CD4-positive, CD25-positive, alpha-beta regulatory T cell (primary cell): ENCODE measurements at regions not wholly inside any gene's neighbourhood (a gene's known extent, or its start where the extent isn't known, plus 50 kb on each side); places are given as distances from the start of the nearest gene placed in this dataset.

Experiments used
- ATAC-seq, 2 donors: fragments of 150-1000 bp; cut with Tn5 transposase; one replicate each; pipeline ENCODE4 v1.10.0; 2021; ENCODE audit warnings: low read depth in 2 of 2, moderate number of reproducible peaks in 2 of 2, moderate library complexity in 1 of 2
- DNase-seq, 3 donors: peaks; one replicate each; pipeline versions ENCODE4 v3.0.0 to v3.0.0-alpha.2; 2012 to 2022; ENCODE audit warnings: mixed read lengths in 1 of 3
- H3K27ac ChIP-seq: one replicate; pipeline ENCODE4 v1.7.0; 2013; ENCODE audit warnings: mild to moderate bottlenecking, low read length; ENCODE audit not compliant: insufficient read depth, poor library complexity, severe bottlenecking
- H3K27me3 ChIP-seq: one replicate; pipeline ENCODE4 v1.7.0; 2013; ENCODE audit warnings: low read length; ENCODE audit not compliant: control insufficient read depth, insufficient read depth
- H3K36me3 ChIP-seq: one replicate; pipeline ENCODE4 v1.7.0; 2013; ENCODE audit warnings: mild to moderate bottlenecking, low read length, moderate library complexity; ENCODE audit not compliant: control insufficient read depth, insufficient read depth
- H3K4me1 ChIP-seq: 2 replicates; pipeline ENCODE4 v1.7.0; 2013; ENCODE audit warnings: mild to moderate bottlenecking, low read length; ENCODE audit not compliant: insufficient read depth, control insufficient read depth, poor library complexity, severe bottlenecking
- H3K4me3 ChIP-seq: one replicate; pipeline ENCODE4 v1.7.0; 2013; ENCODE audit warnings: low read depth, mild to moderate bottlenecking, low read length, moderate library complexity
- H3K9me3 ChIP-seq, 2 experiments: 1 replicate in 1 of 2; 2 replicates in 1 of 2; pipeline ENCODE4 v1.7.0; 2013; ENCODE audit warnings: low read length in 2 of 2, mild to moderate bottlenecking in 1 of 2, moderate library complexity in 1 of 2; ENCODE audit not compliant: control insufficient read depth in 2 of 2
- H3K27ac Mint-ChIP-seq, 3 donors: one replicate each; pipeline ENCODE4 v1.8.0; 2020 to 2022; ENCODE audit warnings: mild to moderate bottlenecking in 3 of 3, mixed read lengths in 3 of 3, moderate library complexity in 2 of 3
- H3K27me3 Mint-ChIP-seq: one replicate; pipeline ENCODE4 v1.8.0; 2022; ENCODE audit warnings: mild to moderate bottlenecking, mixed read lengths
- H3K36me3 Mint-ChIP-seq: one replicate; pipeline ENCODE4 v1.8.0; 2020; ENCODE audit warnings: mixed read lengths
- H3K4me1 Mint-ChIP-seq, 4 donors: one replicate each; pipeline ENCODE4 v1.8.0; 2020 to 2022; ENCODE audit warnings: mixed read lengths in 4 of 4, mild to moderate bottlenecking in 1 of 4
- H3K4me3 Mint-ChIP-seq, 4 donors: one replicate each; pipeline ENCODE4 v1.8.0; 2020 to 2022; ENCODE audit warnings: mild to moderate bottlenecking in 4 of 4, mixed read lengths in 4 of 4, moderate library complexity in 3 of 4
- H3K9me3 Mint-ChIP-seq, 7 donors: one replicate each; pipeline ENCODE4 v1.8.0; 2020 to 2022; ENCODE audit warnings: mixed read lengths in 7 of 7, mild to moderate bottlenecking in 3 of 7, moderate library complexity in 2 of 7

DNA sequence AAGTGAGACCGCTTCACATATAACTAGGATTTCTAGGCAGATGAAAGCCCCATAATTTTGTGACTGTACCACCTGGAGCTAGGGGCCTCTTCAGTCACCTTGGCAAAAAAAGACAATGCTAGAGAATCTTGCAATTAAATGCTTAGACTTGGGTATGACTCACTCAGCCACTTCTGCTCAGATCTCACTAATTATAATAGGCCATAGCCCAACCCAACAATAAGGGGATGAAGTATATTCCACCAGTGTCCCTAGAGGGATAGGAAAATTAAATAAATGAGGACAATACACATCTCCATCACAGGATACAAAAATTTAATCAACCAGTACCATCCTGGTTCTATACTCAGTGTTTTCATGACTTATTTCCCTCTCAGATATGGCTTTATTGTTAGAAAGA is 1079.9 kb upstream of the C9orf72 start:
- Histone ChIP-seq H3K4me1 (no peaks in the 10 kb centered on the region), H3K27me3 (no peaks in the 10 kb centered on the region), H3K9me3 (no peaks in the 10 kb centered on the region), H3K27ac (no peak overlapping the region), H3K36me3 (no peaks in the 10 kb centered on the region), H3K4me3 (no peak overlapping the region)
- Mint-ChIP-seq H3K36me3 (no peaks in the 10 kb centered on the region), H3K27me3 (no peaks in the 10 kb centered on the region), H3K27ac (no peak overlapping the region), H3K4me3 (no peak overlapping the region), H3K4me1 (no peaks in the 10 kb centered on the region), H3K9me3 (peaks cover 0 to 21% (median 4%) of the 10 kb centered on the region in 7 donors)
- DNase-seq (no peak), ATAC-seq (no peak)

DNA sequence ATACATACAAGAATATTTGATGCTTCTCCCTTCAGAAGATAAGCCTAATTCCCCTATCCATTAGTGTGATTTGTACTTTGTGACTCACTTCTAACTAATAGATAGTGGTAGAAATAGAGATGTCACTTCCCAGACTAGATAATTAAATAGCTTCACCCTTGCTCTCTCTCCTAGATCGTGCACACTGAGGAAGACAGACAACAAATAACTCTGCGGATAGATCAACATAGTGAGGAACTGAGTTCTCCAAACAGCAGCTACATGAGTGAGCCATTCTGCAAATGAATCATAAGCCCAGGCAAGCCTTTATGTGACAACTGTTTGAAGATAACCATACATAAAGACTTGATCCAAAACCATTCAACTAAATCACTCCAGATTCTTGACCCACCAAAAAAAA is 1083.4 kb upstream of the C9orf72 start:
- Mint-ChIP-seq H3K27me3 (no peaks in the 10 kb centered on the region), H3K4me1 (no peaks in the 10 kb centered on the region), H3K36me3 (no peaks in the 10 kb centered on the region), H3K4me3 (no peak overlapping the region), H3K9me3 (peaks cover 0 to 18% (median 4%) of the 10 kb centered on the region in 7 donors), H3K27ac (no peak overlapping the region)
- Histone ChIP-seq H3K36me3 (no peaks in the 10 kb centered on the region), H3K27me3 (no peaks in the 10 kb centered on the region), H3K27ac (no peak overlapping the region), H3K4me1 (no peaks in the 10 kb centered on the region), H3K4me3 (no peak overlapping the region), H3K9me3 (no peaks in the 10 kb centered on the region)
- DNase-seq (no peak), ATAC-seq (no peak)

DNA sequence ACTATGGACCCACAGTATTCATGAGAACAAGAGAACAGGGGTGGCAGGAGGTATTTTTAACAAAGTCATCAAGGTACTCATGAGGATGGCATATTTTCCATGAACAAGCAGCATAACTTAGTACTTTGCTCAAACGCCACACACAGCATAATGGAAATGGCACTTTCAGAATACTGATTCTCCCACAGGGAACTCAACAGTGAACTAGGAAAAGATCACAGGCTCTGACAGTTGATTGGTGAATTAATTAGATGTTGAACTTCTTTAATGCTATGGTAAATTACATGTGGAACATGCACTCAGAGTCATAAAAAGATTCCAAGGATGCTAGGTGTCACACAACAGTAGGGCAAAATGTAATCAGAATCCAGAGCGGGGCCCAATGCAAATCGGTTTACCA is 1088.6 kb upstream of the C9orf72 start:
- no peak overlapping the region for H3K27ac Mint-ChIP-seq
- H3K36me3 Mint-ChIP-seq: no peaks in the 10 kb centered on the region
- peaks cover 0 to 16% (median 2%) of the 10 kb centered on the region in 7 donors for H3K9me3 Mint-ChIP-seq
- ATAC-seq (no peak), DNase-seq (no peak)
- no peak overlapping the region for H3K4me3 Mint-ChIP-seq
- H3K4me1 Mint-ChIP-seq: no peaks in the 10 kb centered on the region
- Histone ChIP-seq H3K9me3 (no peaks in the 10 kb centered on the region), H3K4me1 (no peaks in the 10 kb centered on the region), H3K36me3 (no peaks in the 10 kb centered on the region), H3K27me3 (no peaks in the 10 kb centered on the region), H3K27ac (no peak overlapping the region), H3K4me3 (no peak overlapping the region)
- H3K27me3 Mint-ChIP-seq: no peaks in the 10 kb centered on the region

DNA sequence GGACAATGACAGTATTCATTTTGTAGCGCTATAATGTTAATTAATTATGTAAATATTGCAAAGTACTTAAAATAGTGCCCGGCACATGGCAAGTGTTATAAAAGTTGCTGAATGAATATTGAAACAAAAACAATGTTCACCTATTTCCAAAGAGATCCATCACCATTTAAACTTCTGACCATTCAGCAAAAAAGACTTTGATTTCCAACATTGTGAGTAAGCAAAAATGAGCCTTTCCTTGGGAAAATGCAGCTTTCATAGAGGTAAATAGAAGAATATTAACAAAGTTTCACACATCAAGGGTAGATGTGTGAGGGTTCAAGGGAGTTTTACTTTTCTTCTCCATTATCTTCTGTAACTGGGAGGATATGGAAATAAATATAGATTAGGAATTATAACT is 1089.4 kb upstream of the C9orf72 start:
- ATAC-seq (no peak), DNase-seq (no peak)
- no peak overlapping the region for H3K4me3 ChIP-seq
- Mint-ChIP-seq H3K27me3 (no peaks in the 10 kb centered on the region), H3K27ac (no peak overlapping the region), H3K4me3 (no peak overlapping the region), H3K9me3 (peaks cover 0 to 11% (median 2%) of the 10 kb centered on the region in 7 donors), H3K4me1 (no peaks in the 10 kb centered on the region), H3K36me3 (no peaks in the 10 kb centered on the region)
- no peaks in the 10 kb centered on the region for H3K36me3 ChIP-seq
- no peaks in the 10 kb centered on the region for H3K4me1 ChIP-seq
- H3K9me3 ChIP-seq: no peaks in the 10 kb centered on the region
- H3K27me3 ChIP-seq: no peaks in the 10 kb centered on the region
- no peak overlapping the region for H3K27ac ChIP-seq

GRCh38 chr9:28668158-28668557 is 1094.9 kb upstream of the C9orf72 start:
- Mint-ChIP-seq H3K4me1 (no peaks in the 10 kb centered on the region), H3K27ac (no peak overlapping the region)

DNA sequence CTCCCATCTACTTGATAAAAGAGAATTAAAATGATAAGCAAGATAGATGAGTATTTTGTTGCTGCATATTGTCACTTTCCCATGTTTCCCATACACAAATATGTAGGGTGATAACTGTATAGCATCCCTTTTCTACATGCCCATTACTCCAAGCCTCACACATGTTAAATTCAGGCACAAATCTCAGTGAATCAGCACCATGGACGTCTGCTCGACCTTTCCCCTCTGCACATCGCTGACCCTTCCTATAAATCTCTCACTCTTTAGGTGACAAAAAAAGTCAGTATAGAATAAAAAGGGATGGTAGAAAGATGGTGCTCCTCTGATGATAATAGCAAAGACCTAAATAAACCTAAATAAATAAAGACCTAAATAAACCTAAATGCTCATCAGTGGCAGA is 1097.7 kb upstream of the C9orf72 start:
- ATAC-seq (no peak), DNase-seq (no peak)
- no peaks in the 10 kb centered on the region for H3K27me3 Mint-ChIP-seq
- no peaks in the 10 kb centered on the region for H3K9me3 ChIP-seq
- no peaks in the 10 kb centered on the region for H3K36me3 Mint-ChIP-seq
- H3K27ac ChIP-seq: no peak overlapping the region
- H3K4me3 Mint-ChIP-seq: no peak overlapping the region
- H3K4me3 ChIP-seq: no peak overlapping the region
- H3K4me1 Mint-ChIP-seq: no peaks in the 10 kb centered on the region
- no peaks in the 10 kb centered on the region for H3K27me3 ChIP-seq
- peaks cover 0 to 5% (median 0%) of the 10 kb centered on the region in 7 donors for H3K9me3 Mint-ChIP-seq
- H3K4me1 ChIP-seq: no peaks in the 10 kb centered on the region
- no peaks in the 10 kb centered on the region for H3K36me3 ChIP-seq
- no peak overlapping the region for H3K27ac Mint-ChIP-seq

More at GRCh38 chr9:28668158-28668557, 1094.9 kb upstream of the C9orf72 start:
- Mint-ChIP-seq H3K27me3 (no peaks in the 10 kb centered on the region), H3K36me3 (no peaks in the 10 kb centered on the region), H3K9me3 (peaks cover 0 to 4% (median 3%) of the 10 kb centered on the region in 7 donors), H3K4me3 (no peak overlapping the region)
- no peak overlapping the region for H3K4me3 ChIP-seq
- DNase-seq (no peak), ATAC-seq (no peak)
- H3K36me3 ChIP-seq: no peaks in the 10 kb centered on the region
- H3K27ac ChIP-seq: no peak overlapping the region
- no peaks in the 10 kb centered on the region for H3K4me1 ChIP-seq
- no peaks in the 10 kb centered on the region for H3K9me3 ChIP-seq
- H3K27me3 ChIP-seq: no peaks in the 10 kb centered on the region

DNA sequence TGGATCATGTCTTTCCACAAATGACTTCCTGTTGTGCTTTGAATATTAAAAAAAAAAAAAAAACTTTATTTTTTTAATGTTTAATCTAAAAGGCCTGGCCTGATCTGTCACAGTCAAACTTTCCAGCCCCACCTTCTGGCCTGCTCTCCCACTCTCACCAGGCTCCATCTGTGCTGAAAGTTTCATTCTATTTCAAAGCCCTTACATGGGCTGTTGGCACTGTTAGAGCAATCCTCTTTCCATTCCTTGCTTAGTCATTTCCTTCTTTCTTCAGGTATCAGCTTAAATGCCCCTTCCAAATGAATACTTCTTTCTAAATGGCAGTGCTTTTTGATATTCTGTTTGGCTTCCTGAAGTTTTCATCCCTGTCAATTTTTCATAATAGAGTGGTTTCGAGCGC is 1104.8 kb upstream of the C9orf72 start:
- peaks cover 0 to 5% (median 2%) of the 10 kb centered on the region in 7 donors for H3K9me3 Mint-ChIP-seq
- Histone ChIP-seq H3K4me1 (no peaks in the 10 kb centered on the region), H3K9me3 (no peaks in the 10 kb centered on the region), H3K36me3 (no peaks in the 10 kb centered on the region), H3K27me3 (no peaks in the 10 kb centered on the region), H3K4me3 (no peak overlapping the region), H3K27ac (no peak overlapping the region)
- no peak for ATAC-seq
- H3K36me3 Mint-ChIP-seq: no peaks in the 10 kb centered on the region
- H3K4me1 Mint-ChIP-seq: no peaks in the 10 kb centered on the region
- no peak overlapping the region for H3K27ac Mint-ChIP-seq
- H3K27me3 Mint-ChIP-seq: no peaks in the 10 kb centered on the region
- no peak overlapping the region for H3K4me3 Mint-ChIP-seq
- no peak for DNase-seq

GRCh38 chr9:28688172-28688571 is 1114.9 kb upstream of the C9orf72 start:
- H3K36me3 ChIP-seq: no peaks in the 10 kb centered on the region
- H3K27me3 Mint-ChIP-seq: no peaks in the 10 kb centered on the region
- peaks cover 2 to 34% (median 6%) of the 10 kb centered on the region in 7 donors for H3K9me3 Mint-ChIP-seq
- no peak overlapping the region for H3K4me3 Mint-ChIP-seq
- H3K36me3 Mint-ChIP-seq: no peaks in the 10 kb centered on the region
- no peak overlapping the region for H3K27ac Mint-ChIP-seq
- ATAC-seq (no peak), DNase-seq (no peak)
- H3K9me3 ChIP-seq: no peaks in the 10 kb centered on the region
- no peaks in the 10 kb centered on the region for H3K4me1 Mint-ChIP-seq
- H3K27ac ChIP-seq: no peak overlapping the region
- H3K4me3 ChIP-seq: no peak overlapping the region
- no peaks in the 10 kb centered on the region for H3K27me3 ChIP-seq
- H3K4me1 ChIP-seq: no peaks in the 10 kb centered on the region
